WTC11 (cell line): ENCODE measurements at regions not wholly inside any gene's neighbourhood (a gene's known extent, or its start where the extent isn't known, plus 50 kb on each side); places are given as distances from the start of the nearest gene placed in this dataset.

Experiments
- CREB1 ChIP-seq: sonication (generic); formaldehyde crosslinking; IDR thresholded peaks from 2 replicates; pipeline ENCODE4 v1.8.0; 2023; ENCODE audit warnings: mild to moderate bottlenecking, missing genetic modification reagents
- EMX1 ChIP-seq: fragments of 250-450 bp; sonication (Bioruptor Pico); IDR thresholded peaks from 2 replicates; pipeline ENCODE4 v1.8.0; 2021; ENCODE audit warnings: mild to moderate bottlenecking
- ETV6 ChIP-seq: sonication (generic); formaldehyde crosslinking; IDR thresholded peaks from 2 replicates; pipeline ENCODE4 v1.8.1; 2022; ENCODE audit warnings: mild to moderate bottlenecking, missing genetic modification reagents
- FOXK1 ChIP-seq: sonication (generic); formaldehyde crosslinking; IDR thresholded peaks from 2 replicates; pipeline ENCODE4 v1.8.0; 2022; ENCODE audit warnings: mild to moderate bottlenecking, moderate library complexity, missing genetic modification reagents
- FOXP1 ChIP-seq: sonication (generic); formaldehyde crosslinking; IDR thresholded peaks from 2 replicates; pipeline ENCODE4 v1.8.0; 2022; ENCODE audit warnings: missing genetic modification reagents, mild to moderate bottlenecking, moderate library complexity, borderline replicate concordance
- GTF2I ChIP-seq: fragments of 250-450 bp; sonication (Bioruptor Pico); conservative IDR thresholded peaks from 2 replicates; pipeline ENCODE4 v1.4.0; 2021; ENCODE audit warnings: mild to moderate bottlenecking
- HMGA2 ChIP-seq: fragments of 250-450 bp; sonication (Bioruptor Pico); IDR thresholded peaks from 2 replicates; pipeline ENCODE4 v1.4.0; 2021; ENCODE audit warnings: mild to moderate bottlenecking, moderate library complexity
- MYBL2 ChIP-seq: sonication (generic); formaldehyde crosslinking; IDR thresholded peaks from 2 replicates; pipeline ENCODE4 v1.8.1; 2023; ENCODE audit warnings: mild to moderate bottlenecking, moderate library complexity, missing genetic modification reagents
- NFE2L1 ChIP-seq: sonication (generic); formaldehyde crosslinking; IDR thresholded peaks from 2 replicates; pipeline ENCODE4 v1.8.1; 2023; ENCODE audit warnings: missing genetic modification reagents
- RORB ChIP-seq: fragments of 250-450 bp; sonication (Bioruptor Pico); IDR thresholded peaks from 2 replicates; pipeline ENCODE4 v1.9.0; 2021; ENCODE audit warnings: mild to moderate bottlenecking
- SMAD4 ChIP-seq: sonication (generic); formaldehyde crosslinking; IDR thresholded peaks from 2 replicates; pipeline ENCODE4 v1.8.0; 2022; ENCODE audit warnings: mild to moderate bottlenecking, missing genetic modification reagents
- TCF7 ChIP-seq: sonication (generic); formaldehyde crosslinking; IDR thresholded peaks from 2 replicates; pipeline ENCODE4 v1.8.0; 2022; ENCODE audit warnings: mild to moderate bottlenecking, low read depth, missing genetic modification reagents, moderate library complexity
- TEAD4 ChIP-seq: sonication (generic); formaldehyde crosslinking; IDR thresholded peaks from 2 replicates; pipeline ENCODE4 v1.8.0; 2022; ENCODE audit warnings: mild to moderate bottlenecking, missing genetic modification reagents
- ZNF138 ChIP-seq: sonication (generic); formaldehyde crosslinking; conservative IDR thresholded peaks from 2 replicates; pipeline ENCODE4 v1.8.1; 2022; ENCODE audit warnings: mild to moderate bottlenecking, moderate library complexity, missing genetic modification reagents
- ZNF423 ChIP-seq: fragments of 250-450 bp; sonication (Bioruptor Pico); IDR thresholded peaks from 2 replicates; pipeline ENCODE4 v2.1.2; 2022; ENCODE audit warnings: mild to moderate bottlenecking, moderate library complexity
- ZNF671 ChIP-seq: fragments of 250-450 bp; sonication (Bioruptor Pico); IDR thresholded peaks from 2 replicates; pipeline ENCODE4 v1.8.0; 2021; ENCODE audit warnings: mild to moderate bottlenecking
- TF ChIP-seq, protein P1 (sequence below): sonication (generic); formaldehyde crosslinking; IDR thresholded peaks from 2 replicates; pipeline ENCODE4 v1.8.0; 2022; ENCODE audit warnings: missing genetic modification reagents
- TF ChIP-seq, protein P2 (sequence below): sonication (generic); formaldehyde crosslinking; IDR thresholded peaks from 2 replicates; pipeline ENCODE4 v1.8.0; 2022; ENCODE audit warnings: mild to moderate bottlenecking, missing genetic modification reagents
- TF ChIP-seq, protein P3 (sequence below): sonication (generic); formaldehyde crosslinking; IDR thresholded peaks from 2 replicates; pipeline ENCODE4 v1.8.1; 2022; ENCODE audit warnings: low read depth, mild to moderate bottlenecking, moderate library complexity, missing genetic modification reagents, borderline replicate concordance
- TF ChIP-seq, protein P4 (sequence below): fragments of 200-600 bp; IDR thresholded peaks from 2 replicates; pipeline ENCODE4 v1.8.0; 2022; ENCODE audit warnings: antibody characterized with exemption
- TF ChIP-seq, protein P5 (sequence below): sonication (generic); formaldehyde crosslinking; IDR thresholded peaks from 2 replicates; pipeline ENCODE4 v1.8.1; 2022; ENCODE audit warnings: missing genetic modification reagents, borderline replicate concordance
- TF ChIP-seq, protein P6 (sequence below): fragments of 250-450 bp; sonication (Bioruptor Pico); IDR thresholded peaks from 2 replicates; pipeline ENCODE4 v1.9.0; 2021; ENCODE audit warnings: mild to moderate bottlenecking
- TF ChIP-seq, protein P7 (sequence below): fragments of 250-450 bp; sonication (Bioruptor Pico); IDR thresholded peaks from 2 replicates; pipeline ENCODE4 v1.9.0; 2021; ENCODE audit warnings: mild to moderate bottlenecking

DNA sequence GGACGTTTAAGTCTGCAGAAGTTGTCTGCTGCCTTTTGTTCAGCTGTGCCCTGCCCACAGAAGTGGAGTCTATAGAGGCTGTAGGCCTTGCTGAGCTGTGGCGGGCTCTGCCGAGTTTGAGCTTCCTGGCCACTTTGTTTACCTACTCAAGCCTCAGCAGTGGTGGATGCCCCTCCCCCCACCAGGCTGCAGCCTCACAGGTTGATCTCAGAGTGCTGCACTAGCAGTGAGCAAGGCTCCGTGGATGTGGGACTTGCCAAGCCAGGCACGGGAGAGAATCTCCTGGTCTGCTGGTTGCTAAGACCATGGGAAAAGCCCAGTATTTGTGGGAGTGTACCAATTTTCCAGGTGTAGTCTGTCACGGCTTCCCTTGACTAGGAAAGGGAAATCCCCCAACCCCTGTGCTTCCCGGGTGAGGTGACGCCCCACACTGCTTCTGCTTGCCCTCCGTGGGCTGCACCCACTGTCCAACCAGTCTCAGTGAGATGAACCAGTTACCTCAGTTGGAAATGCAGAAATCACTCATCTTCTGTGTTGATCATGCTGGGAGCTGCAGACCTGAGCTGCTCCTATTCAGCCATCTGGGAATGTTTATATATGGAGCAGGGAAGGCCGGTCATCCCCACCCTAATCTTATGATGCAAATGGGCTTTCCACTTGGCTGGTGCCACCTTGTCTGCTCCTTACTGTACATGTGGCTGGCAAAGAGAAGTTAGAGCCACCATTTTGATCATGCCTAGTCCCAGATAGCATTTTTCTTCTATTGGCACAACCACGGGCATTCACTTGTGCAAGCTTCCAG, 156.9 kb upstream of the ITGA6 start (continued):
- TF ChIP-seq, protein P1, sequence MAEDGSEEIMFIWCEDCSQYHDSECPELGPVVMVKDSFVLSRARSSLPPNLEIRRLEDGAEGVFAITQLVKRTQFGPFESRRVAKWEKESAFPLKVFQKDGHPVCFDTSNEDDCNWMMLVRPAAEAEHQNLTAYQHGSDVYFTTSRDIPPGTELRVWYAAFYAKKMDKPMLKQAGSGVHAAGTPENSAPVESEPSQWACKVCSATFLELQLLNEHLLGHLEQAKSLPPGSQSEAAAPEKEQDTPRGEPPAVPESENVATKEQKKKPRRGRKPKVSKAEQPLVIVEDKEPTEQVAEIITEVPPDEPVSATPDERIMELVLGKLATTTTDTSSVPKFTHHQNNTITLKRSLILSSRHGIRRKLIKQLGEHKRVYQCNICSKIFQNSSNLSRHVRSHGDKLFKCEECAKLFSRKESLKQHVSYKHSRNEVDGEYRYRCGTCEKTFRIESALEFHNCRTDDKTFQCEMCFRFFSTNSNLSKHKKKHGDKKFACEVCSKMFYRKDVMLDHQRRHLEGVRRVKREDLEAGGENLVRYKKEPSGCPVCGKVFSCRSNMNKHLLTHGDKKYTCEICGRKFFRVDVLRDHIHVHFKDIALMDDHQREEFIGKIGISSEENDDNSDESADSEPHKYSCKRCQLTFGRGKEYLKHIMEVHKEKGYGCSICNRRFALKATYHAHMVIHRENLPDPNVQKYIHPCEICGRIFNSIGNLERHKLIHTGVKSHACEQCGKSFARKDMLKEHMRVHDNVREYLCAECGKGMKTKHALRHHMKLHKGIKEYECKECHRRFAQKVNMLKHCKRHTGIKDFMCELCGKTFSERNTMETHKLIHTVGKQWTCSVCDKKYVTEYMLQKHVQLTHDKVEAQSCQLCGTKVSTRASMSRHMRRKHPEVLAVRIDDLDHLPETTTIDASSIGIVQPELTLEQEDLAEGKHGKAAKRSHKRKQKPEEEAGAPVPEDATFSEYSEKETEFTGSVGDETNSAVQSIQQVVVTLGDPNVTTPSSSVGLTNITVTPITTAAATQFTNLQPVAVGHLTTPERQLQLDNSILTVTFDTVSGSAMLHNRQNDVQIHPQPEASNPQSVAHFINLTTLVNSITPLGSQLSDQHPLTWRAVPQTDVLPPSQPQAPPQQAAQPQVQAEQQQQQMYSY, result no peak
- TF ChIP-seq TCF7 (no peak), ZNF138 (CRISPR knock-in tag) (peak; percentile 89; the same call in 1 of the 2 replicates), ETV6 (no peak), GTF2I (no peak), MYBL2 (CRISPR knock-in tag) (no peak), ZNF671 (no peak), CREB1 (CRISPR knock-in tag) (no peak), EMX1 (CRISPR knock-in tag) (no peak), SMAD4 (CRISPR knock-in tag) (no peak), TEAD4 (CRISPR knock-in tag) (no peak), FOXP1 (CRISPR knock-in tag) (no peak; the same call in 1 of the 2 replicates), ZNF423 (CRISPR knock-in tag) (no peak), RORB (no peak), HMGA2 (CRISPR knock-in tag) (no peak), NFE2L1 (CRISPR knock-in tag) (no peak), FOXK1 (CRISPR knock-in tag) (peak; percentile 71)
- TF ChIP-seq, protein P2, sequence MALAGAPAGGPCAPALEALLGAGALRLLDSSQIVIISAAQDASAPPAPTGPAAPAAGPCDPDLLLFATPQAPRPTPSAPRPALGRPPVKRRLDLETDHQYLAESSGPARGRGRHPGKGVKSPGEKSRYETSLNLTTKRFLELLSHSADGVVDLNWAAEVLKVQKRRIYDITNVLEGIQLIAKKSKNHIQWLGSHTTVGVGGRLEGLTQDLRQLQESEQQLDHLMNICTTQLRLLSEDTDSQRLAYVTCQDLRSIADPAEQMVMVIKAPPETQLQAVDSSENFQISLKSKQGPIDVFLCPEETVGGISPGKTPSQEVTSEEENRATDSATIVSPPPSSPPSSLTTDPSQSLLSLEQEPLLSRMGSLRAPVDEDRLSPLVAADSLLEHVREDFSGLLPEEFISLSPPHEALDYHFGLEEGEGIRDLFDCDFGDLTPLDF (CRISPR knock-in tag), result no peak
- TF ChIP-seq, protein P3, sequence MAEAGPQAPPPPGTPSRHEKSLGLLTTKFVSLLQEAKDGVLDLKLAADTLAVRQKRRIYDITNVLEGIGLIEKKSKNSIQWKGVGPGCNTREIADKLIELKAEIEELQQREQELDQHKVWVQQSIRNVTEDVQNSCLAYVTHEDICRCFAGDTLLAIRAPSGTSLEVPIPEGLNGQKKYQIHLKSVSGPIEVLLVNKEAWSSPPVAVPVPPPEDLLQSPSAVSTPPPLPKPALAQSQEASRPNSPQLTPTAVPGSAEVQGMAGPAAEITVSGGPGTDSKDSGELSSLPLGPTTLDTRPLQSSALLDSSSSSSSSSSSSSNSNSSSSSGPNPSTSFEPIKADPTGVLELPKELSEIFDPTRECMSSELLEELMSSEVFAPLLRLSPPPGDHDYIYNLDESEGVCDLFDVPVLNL (CRISPR knock-in tag), result no peak
- TF ChIP-seq, protein P4, sequence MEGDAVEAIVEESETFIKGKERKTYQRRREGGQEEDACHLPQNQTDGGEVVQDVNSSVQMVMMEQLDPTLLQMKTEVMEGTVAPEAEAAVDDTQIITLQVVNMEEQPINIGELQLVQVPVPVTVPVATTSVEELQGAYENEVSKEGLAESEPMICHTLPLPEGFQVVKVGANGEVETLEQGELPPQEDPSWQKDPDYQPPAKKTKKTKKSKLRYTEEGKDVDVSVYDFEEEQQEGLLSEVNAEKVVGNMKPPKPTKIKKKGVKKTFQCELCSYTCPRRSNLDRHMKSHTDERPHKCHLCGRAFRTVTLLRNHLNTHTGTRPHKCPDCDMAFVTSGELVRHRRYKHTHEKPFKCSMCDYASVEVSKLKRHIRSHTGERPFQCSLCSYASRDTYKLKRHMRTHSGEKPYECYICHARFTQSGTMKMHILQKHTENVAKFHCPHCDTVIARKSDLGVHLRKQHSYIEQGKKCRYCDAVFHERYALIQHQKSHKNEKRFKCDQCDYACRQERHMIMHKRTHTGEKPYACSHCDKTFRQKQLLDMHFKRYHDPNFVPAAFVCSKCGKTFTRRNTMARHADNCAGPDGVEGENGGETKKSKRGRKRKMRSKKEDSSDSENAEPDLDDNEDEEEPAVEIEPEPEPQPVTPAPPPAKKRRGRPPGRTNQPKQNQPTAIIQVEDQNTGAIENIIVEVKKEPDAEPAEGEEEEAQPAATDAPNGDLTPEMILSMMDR, result no peak
- TF ChIP-seq, protein P5, sequence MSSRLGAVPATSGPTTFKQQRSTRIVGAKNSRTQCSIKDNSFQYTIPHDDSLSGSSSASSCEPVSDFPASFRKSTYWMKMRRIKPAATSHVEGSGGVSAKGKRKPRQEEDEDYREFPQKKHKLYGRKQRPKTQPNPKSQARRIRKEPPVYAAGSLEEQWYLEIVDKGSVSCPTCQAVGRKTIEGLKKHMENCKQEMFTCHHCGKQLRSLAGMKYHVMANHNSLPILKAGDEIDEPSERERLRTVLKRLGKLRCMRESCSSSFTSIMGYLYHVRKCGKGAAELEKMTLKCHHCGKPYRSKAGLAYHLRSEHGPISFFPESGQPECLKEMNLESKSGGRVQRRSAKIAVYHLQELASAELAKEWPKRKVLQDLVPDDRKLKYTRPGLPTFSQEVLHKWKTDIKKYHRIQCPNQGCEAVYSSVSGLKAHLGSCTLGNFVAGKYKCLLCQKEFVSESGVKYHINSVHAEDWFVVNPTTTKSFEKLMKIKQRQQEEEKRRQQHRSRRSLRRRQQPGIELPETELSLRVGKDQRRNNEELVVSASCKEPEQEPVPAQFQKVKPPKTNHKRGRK (CRISPR knock-in tag), result no peak
- TF ChIP-seq, protein P6, sequence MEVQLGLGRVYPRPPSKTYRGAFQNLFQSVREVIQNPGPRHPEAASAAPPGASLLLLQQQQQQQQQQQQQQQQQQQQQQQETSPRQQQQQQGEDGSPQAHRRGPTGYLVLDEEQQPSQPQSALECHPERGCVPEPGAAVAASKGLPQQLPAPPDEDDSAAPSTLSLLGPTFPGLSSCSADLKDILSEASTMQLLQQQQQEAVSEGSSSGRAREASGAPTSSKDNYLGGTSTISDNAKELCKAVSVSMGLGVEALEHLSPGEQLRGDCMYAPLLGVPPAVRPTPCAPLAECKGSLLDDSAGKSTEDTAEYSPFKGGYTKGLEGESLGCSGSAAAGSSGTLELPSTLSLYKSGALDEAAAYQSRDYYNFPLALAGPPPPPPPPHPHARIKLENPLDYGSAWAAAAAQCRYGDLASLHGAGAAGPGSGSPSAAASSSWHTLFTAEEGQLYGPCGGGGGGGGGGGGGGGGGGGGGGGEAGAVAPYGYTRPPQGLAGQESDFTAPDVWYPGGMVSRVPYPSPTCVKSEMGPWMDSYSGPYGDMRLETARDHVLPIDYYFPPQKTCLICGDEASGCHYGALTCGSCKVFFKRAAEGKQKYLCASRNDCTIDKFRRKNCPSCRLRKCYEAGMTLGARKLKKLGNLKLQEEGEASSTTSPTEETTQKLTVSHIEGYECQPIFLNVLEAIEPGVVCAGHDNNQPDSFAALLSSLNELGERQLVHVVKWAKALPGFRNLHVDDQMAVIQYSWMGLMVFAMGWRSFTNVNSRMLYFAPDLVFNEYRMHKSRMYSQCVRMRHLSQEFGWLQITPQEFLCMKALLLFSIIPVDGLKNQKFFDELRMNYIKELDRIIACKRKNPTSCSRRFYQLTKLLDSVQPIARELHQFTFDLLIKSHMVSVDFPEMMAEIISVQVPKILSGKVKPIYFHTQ, result no peak
- TF ChIP-seq, protein P7, sequence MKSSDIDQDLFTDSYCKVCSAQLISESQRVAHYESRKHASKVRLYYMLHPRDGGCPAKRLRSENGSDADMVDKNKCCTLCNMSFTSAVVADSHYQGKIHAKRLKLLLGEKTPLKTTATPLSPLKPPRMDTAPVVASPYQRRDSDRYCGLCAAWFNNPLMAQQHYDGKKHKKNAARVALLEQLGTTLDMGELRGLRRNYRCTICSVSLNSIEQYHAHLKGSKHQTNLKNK (CRISPR knock-in tag), result no peak
